RKO (cell line): ENCODE measurements at regions not wholly inside any gene's neighbourhood (a gene's known extent, or its start where the extent isn't known, plus 50 kb on each side); places are given as distances from the start of the nearest gene placed in this dataset.
A peak's percentile ranks its signal among the peaks of the same experiment; 100 is the strongest.
"Not testable (repeated sequence)": the region's sequence is repeated elsewhere in the genome, so short reads cannot be mapped to it uniquely, and the experiment has no call there.

ENCODE experiments used
- DNase-seq: peaks from one replicate; pipeline ENCODE4 v3.0.0-alpha.2; 2016; ENCODE audit warnings: low spot score

- not testable (repeated sequence) for DNase-seq
Observed at GRCh38 chr4:3932734-3933133, 166.5 kb downstream of the ADRA2C start.

- DNase-seq = not testable (repeated sequence)
Observed at GRCh38 chr4:3935406-3935805, 169.2 kb downstream of the ADRA2C start.

GRCh38 chr4:3936184-3936583, 170.0 kb downstream of the ADRA2C start:
- DNase-seq = no peak

GRCh38 chr4:3937849-3938562, 171.8 kb downstream of the ADRA2C start:
- peak; percentile 44 for DNase-seq

GRCh38 chr4:3938676-3939075, 172.5 kb downstream of the ADRA2C start:
- DNase-seq = not testable (repeated sequence)

GRCh38 chr4:3939954-3940591, 173.9 kb downstream of the ADRA2C start:
- DNase-seq = not testable (repeated sequence)

GRCh38 chr4:3941735-3942522, 175.7 kb downstream of the ADRA2C start:
- not testable (repeated sequence) for DNase-seq

GRCh38 chr4:3942569-3942971, 176.4 kb downstream of the ADRA2C start:
- DNase-seq = peak; percentile 34

GRCh38 chr4:3943051-3943450, 176.9 kb downstream of the ADRA2C start:
- DNase-seq = not testable (repeated sequence)

GRCh38 chr4:3945511-3946290, 179.5 kb downstream of the ADRA2C start:
- DNase-seq = no peak

GRCh38 chr4:3946553-3946952, 180.4 kb downstream of the ADRA2C start:
- not testable (repeated sequence) for DNase-seq

GRCh38 chr4:3947761-3948160, 181.6 kb downstream of the ADRA2C start:
- not testable (repeated sequence) for DNase-seq

- DNase-seq = not testable (repeated sequence)
Observed at GRCh38 chr4:3948210-3948609, 182.0 kb downstream of the ADRA2C start.

GRCh38 chr4:3949916-3950315, 183.7 kb downstream of the ADRA2C start:
- DNase-seq = peak; percentile 39

GRCh38 chr4:3952443-3953139, 186.4 kb downstream of the ADRA2C start:
- DNase-seq = not testable (repeated sequence)

GRCh38 chr4:3953140-3953489, 186.9 kb downstream of the ADRA2C start:
- DNase-seq = not testable (repeated sequence)

GRCh38 chr4:3954540-3955320, 188.5 kb downstream of the ADRA2C start:
- DNase-seq = peak; percentile 96

- DNase-seq = peak; percentile 96
Observed at GRCh38 chr4:3955321-3956164, 189.4 kb downstream of the ADRA2C start.

GRCh38 chr4:3956165-3956867, 190.1 kb downstream of the ADRA2C start:
- not testable (repeated sequence) for DNase-seq
